ENCODE measurements at regions not wholly inside any gene's neighbourhood (a gene's known extent, or its start where the extent isn't known, plus 50 kb on each side); places are given as distances from the start of the nearest gene placed in this dataset.

GRCh38 chr11:134781380-134781866, 369.4 kb upstream of the B3GAT1 start:
- Histone ChIP-seq H3K36me3 (ENCODE audit: control insufficient read depth in 2 of 3, insufficient read depth in 3 of 3, low read length in 3 of 3) (no peaks in the 10 kb centered on the region), H3K27ac (ENCODE audit: low read depth in 2 of 2, low read length in 2 of 2) (no peak overlapping the region), H3K27me3 (ENCODE audit: control insufficient read depth, insufficient read depth, low read length) (no peaks in the 10 kb centered on the region), H3K9me3 (ENCODE audit: control insufficient read depth in 2 of 3, insufficient read depth in 1 of 3, low read length in 3 of 3) (no peaks in the 10 kb centered on the region), H3K4me3 (ENCODE audit: low read length in 3 of 3) (no peak overlapping the region), H3K4me1 (ENCODE audit: control insufficient read depth in 2 of 3, insufficient read depth in 2 of 3, low read depth in 1 of 3, low read length in 3 of 3) (no peaks in the 10 kb centered on the region), H3K9ac (ENCODE audit: low read length in 3 of 3) (no peak overlapping the region)
- TF ChIP-seq CTCF (IDR thresholded peaks at IDR 0.05; ENCODE audit: borderline replicate concordance, extremely low read depth, insufficient read depth) = no peak
- intact Hi-C loops (cut with DNase I) = no loop called here
- no peak for FAIRE-seq
- DNase-seq = peak in 3 of 5 donors; percentile 67 to 75 (median 71)

- TF ChIP-seq CTCF (IDR thresholded peaks at IDR 0.05; ENCODE audit: borderline replicate concordance, extremely low read depth, insufficient read depth) = no peak
- no peaks in the 10 kb centered on the region for H3K9me3 ChIP-seq (ENCODE audit: control insufficient read depth in 2 of 3, insufficient read depth in 1 of 3, low read length in 3 of 3)
- intact Hi-C loops (cut with DNase I) = no loop called here
- no peak overlapping the region for H3K4me3 ChIP-seq (ENCODE audit: low read length in 3 of 3)
- DNase-seq = peak in 1 of 5 donors; percentile 52
- H3K9ac ChIP-seq (ENCODE audit: low read length in 3 of 3) = no peak overlapping the region
- no peaks in the 10 kb centered on the region for H3K36me3 ChIP-seq (ENCODE audit: control insufficient read depth in 2 of 3, insufficient read depth in 3 of 3, low read length in 3 of 3)
- FAIRE-seq = no peak
- no peaks in the 10 kb centered on the region for H3K4me1 ChIP-seq (ENCODE audit: control insufficient read depth in 2 of 3, insufficient read depth in 2 of 3, low read depth in 1 of 3, low read length in 3 of 3)
- no peak overlapping the region for H3K27ac ChIP-seq (ENCODE audit: low read depth in 2 of 2, low read length in 2 of 2)
- no peaks in the 10 kb centered on the region for H3K27me3 ChIP-seq (ENCODE audit: control insufficient read depth, insufficient read depth, low read length)
These were observed 368.6 kb upstream of the B3GAT1 start for GRCh38 chr11:134780486-134781147.

- intact Hi-C loops (cut with DNase I) = no loop called here
- Histone ChIP-seq H3K27me3 (ENCODE audit: control insufficient read depth, insufficient read depth, low read length) (no peaks in the 10 kb centered on the region), H3K9ac (ENCODE audit: low read length in 3 of 3) (no peak overlapping the region), H3K4me1 (ENCODE audit: control insufficient read depth in 2 of 3, insufficient read depth in 2 of 3, low read depth in 1 of 3, low read length in 3 of 3) (no peaks in the 10 kb centered on the region), H3K36me3 (ENCODE audit: control insufficient read depth in 2 of 3, insufficient read depth in 3 of 3, low read length in 3 of 3) (no peaks in the 10 kb centered on the region), H3K4me3 (ENCODE audit: low read length in 3 of 3) (no peak overlapping the region), H3K9me3 (ENCODE audit: control insufficient read depth in 2 of 3, insufficient read depth in 1 of 3, low read length in 3 of 3) (no peaks in the 10 kb centered on the region), H3K27ac (ENCODE audit: low read depth in 2 of 2, low read length in 2 of 2) (no peak overlapping the region)
- FAIRE-seq = no peak
- no peak for DNase-seq
- no peak for TF ChIP-seq CTCF (IDR thresholded peaks at IDR 0.05; ENCODE audit: borderline replicate concordance, extremely low read depth, insufficient read depth)
These were observed 367.1 kb upstream of the B3GAT1 start for GRCh38 chr11:134779179-134779578.
